ENCODE measurements at regions not wholly inside any gene's neighbourhood (a gene's known extent, or its start where the extent isn't known, plus 50 kb on each side); places are given as distances from the start of the nearest gene placed in this dataset.

- no peak for TF ChIP-seq CTCF (IDR thresholded peaks at IDR 0.05)
Measured at GRCh38 chr4:80138551-80139538, 58.5 kb upstream of the PRDM8 start.

DNA sequence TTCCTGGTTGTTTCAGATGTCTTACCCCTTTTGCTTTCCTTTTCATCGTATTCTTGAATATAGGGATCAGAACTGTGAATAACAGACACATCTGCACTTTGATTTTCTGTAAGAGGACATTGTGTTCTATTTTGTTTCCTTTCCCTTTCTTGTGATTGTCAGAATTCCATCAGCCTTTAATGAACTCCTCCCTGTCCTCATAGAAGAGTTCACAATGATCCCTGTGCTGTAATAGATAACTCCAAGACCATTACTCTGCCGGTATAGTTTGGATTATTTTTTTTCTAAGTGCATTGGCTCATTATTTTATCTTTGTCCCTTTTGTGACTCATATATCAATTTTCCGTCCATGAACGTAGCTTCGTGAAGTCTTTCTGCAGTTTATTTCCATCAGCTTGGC is 59.7 kb upstream of the PRDM8 start:
- TF ChIP-seq CTCF (IDR thresholded peaks at IDR 0.05), result no peak

GRCh38 chr4:80136270-80136669 is 61.0 kb upstream of the PRDM8 start:
- no peak for TF ChIP-seq CTCF (IDR thresholded peaks at IDR 0.05)

- TF ChIP-seq CTCF (IDR thresholded peaks at IDR 0.05), result no peak
Measured at GRCh38 chr4:80135702-80136058, 61.6 kb upstream of the PRDM8 start.

DNA sequence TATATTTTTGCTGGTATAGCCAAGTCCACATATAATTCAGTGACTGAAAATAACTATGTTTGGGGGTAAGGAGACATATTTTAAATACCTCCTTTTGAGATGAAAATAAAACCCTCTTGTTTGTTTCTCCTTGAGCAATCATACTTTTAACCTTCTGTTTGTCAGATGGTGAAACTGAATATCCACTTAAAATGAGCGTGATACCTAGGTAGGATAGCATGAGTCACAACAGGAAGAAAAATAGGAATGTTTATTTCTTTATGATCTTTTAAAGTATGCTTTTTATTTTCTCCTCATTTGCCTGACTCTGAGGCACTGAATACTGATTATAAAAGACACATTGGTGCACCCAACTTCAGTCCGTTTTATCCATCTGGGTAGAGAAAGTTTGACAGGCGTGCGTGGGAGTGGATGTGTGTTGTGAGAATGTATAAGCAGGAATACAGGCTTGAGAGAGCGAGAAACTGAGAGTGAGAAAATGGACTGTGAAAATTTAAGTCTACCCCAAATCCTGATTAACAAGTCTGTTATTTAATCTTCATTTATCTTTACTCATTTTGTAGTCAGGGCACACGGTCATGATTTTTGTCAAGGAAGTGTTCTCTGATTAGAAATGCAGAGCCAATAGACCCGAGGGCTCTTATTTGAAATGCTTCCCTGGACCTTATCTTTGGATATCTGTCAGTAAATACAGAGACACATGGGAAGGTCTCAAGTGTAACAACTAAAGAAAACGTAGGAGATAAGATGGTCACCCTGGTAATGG is 62.1 kb upstream of the ANTXR2 start:
- TF ChIP-seq CTCF (IDR thresholded peaks at IDR 0.05), result no peak

DNA sequence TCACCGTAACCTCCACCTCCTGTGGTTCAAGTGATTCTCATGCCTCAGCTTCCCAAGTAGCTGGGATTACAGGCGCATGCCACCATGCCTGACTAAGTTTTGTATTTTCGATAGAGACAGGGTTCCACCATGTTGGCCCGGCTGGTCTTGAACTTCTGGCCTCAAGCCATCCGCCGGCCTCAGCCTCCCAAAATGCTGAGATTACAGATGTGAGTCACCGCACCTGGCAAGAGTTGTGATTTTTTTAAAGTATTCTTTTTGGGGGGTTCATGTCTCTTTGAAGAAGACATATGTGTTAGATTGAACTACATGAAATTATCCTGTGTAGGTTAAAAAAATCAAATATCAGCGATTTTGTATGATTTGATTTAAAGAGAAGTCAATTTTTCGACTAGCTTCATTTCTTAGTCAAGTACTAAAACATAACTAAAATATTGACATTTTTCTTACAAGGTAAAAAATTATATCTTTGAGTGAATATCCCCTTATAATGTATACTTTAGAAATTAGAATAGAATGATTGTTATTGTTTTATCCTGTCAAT is 60.3 kb upstream of the ANTXR2 start:
- TF ChIP-seq CTCF (IDR thresholded peaks at IDR 0.05), result no peak

DNA sequence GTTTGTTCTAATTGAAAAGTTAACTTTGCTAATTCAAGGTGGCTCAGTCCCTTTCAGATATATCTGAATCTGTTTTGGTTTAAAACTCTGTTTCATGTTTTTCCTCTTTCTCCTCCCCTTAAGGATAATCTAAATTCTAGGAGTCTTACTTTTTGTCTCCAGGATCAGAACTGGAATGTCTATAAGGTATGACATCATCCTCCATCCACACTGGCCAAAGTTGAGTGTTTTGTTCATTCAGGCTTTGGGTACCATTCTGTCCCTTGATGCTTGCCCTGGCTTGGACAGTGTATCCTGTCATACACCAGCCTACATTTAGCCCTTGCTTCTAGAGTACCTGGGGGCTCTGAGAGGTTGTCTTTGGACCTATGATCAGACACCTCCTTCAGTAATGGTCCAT is 56.8 kb upstream of the ANTXR2 start:
- TF ChIP-seq CTCF (IDR thresholded peaks at IDR 0.05), result no peak
